Dedifferentiated amniotic fluid mesenchymal stem cell (primary cell): ENCODE measurements at regions not wholly inside any gene's neighbourhood (a gene's known extent, or its start where the extent isn't known, plus 50 kb on each side); places are given as distances from the start of the nearest gene placed in this dataset.
"Not testable (repeated sequence)": the region's sequence is repeated elsewhere in the genome, so short reads cannot be mapped to it uniquely, and the experiment has no call there.

Experiments
- DNase-seq: peaks from one replicate; pipeline ENCODE4 v3.0.0-alpha.2; 2016; ENCODE audit errors: extremely low spot score

- not testable (repeated sequence) for DNase-seq
Observed at GRCh38 chr16:54727696-54728095, 203.0 kb upstream of the IRX5 start.

- no peak for DNase-seq
Observed at GRCh38 chr16:54724346-54724925, 206.2 kb upstream of the IRX5 start.

- DNase-seq, result no peak
Observed at GRCh38 chr16:54722210-54722676, 208.4 kb upstream of the IRX5 start.

GRCh38 chr16:54720259-54720658 is 210.4 kb upstream of the IRX5 start:
- no peak for DNase-seq

GRCh38 chr16:54719624-54720023 is 211.0 kb upstream of the IRX5 start:
- no peak for DNase-seq

- DNase-seq, result no peak
Observed at GRCh38 chr16:54718376-54718775, 212.3 kb upstream of the IRX5 start.

GRCh38 chr16:54715011-54715410 is 215.7 kb upstream of the IRX5 start:
- no peak for DNase-seq

- no peak for DNase-seq
Observed at GRCh38 chr16:54712866-54713265, 217.8 kb upstream of the IRX5 start.

GRCh38 chr16:54707813-54708212 is 222.9 kb upstream of the IRX5 start:
- no peak for DNase-seq

- DNase-seq, result no peak
Observed at GRCh38 chr16:54706406-54706805, 224.3 kb upstream of the IRX5 start.

GRCh38 chr16:54703339-54703738 is 227.3 kb upstream of the IRX5 start:
- no peak for DNase-seq

- DNase-seq, result no peak
Observed at GRCh38 chr16:54699656-54700055, 231.0 kb upstream of the IRX5 start.

GRCh38 chr16:54697677-54698076 is 233.0 kb upstream of the IRX5 start:
- DNase-seq, result no peak

GRCh38 chr16:54696970-54697369 is 233.7 kb upstream of the IRX5 start:
- no peak for DNase-seq

GRCh38 chr16:54696522-54696921 is 234.1 kb upstream of the IRX5 start:
- DNase-seq, result no peak

- no peak for DNase-seq
Observed at GRCh38 chr16:54694651-54695050, 236.0 kb upstream of the IRX5 start.

- no peak for DNase-seq
Observed at GRCh38 chr16:54693864-54694263, 236.8 kb upstream of the IRX5 start.

GRCh38 chr16:54690710-54691109 is 240.0 kb upstream of the IRX5 start:
- no peak for DNase-seq

- no peak for DNase-seq
Observed at GRCh38 chr16:54690306-54690705, 240.4 kb upstream of the IRX5 start.

GRCh38 chr16:54689072-54689865 is 241.4 kb upstream of the IRX5 start:
- DNase-seq, result no peak

- no peak for DNase-seq
Observed at GRCh38 chr16:54688339-54688738, 242.3 kb upstream of the IRX5 start.

- DNase-seq, result no peak
Observed at GRCh38 chr16:54687043-54687899, 243.4 kb upstream of the IRX5 start.

GRCh38 chr16:54685682-54686081 is 245.0 kb upstream of the IRX5 start:
- DNase-seq, result no peak
